ENCODE measurements at regions not wholly inside any gene's neighbourhood (a gene's known extent, or its start where the extent isn't known, plus 50 kb on each side); places are given as distances from the start of the nearest gene placed in this dataset.

DNA sequence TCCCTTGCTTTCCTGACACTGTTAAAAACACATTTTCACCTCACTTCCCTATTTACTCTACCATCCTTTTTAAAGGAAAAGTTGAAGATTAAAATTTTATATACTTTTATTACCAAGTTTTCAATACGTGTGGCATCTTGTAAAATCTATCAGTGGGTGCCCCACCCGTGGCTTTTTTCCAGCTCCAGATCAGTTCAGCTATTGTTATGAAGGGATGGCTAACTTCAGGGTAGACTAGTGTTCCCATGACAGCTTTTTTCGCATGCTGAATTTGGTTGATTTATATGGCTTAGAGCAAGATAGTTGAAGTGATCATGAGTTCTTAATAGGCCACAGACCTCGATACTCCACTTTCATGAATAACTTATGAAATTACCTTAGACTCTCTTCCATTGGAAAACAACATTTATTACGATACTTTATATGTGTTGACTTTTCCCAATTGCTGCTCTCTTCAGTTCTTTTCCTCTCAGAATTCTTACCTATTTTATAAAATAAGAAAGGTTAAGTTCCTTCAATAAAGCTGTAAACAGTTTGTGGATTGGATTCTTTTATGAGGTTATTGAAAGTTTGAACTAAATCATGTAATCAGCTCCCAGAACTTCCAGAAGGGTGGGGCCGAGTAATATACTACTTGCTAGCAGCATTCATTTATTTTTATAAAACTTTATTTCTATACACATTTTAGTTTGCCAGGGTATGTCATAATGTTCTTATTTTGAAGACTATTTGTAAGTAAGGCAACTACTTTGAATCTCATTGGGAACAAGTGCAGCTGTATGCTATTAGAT is 680.9 kb downstream of the SATB2 start:
- Histone ChIP-seq H3K27ac (no peak overlapping the region), H3K4me1 (no peaks in the 10 kb centered on the region), H3K9me3 (no peaks in the 10 kb centered on the region), H3K36me3 (no peaks in the 10 kb centered on the region), H3K4me3 (no peak overlapping the region), H3K27me3 (no peaks in the 10 kb centered on the region)
- ATAC-seq (no peak), DNase-seq (no peak)
- 72 to 74% methylated on average over 6 of the region's 6 CpGs for WGBS, 2 donors
- TF ChIP-seq, protein P1, sequence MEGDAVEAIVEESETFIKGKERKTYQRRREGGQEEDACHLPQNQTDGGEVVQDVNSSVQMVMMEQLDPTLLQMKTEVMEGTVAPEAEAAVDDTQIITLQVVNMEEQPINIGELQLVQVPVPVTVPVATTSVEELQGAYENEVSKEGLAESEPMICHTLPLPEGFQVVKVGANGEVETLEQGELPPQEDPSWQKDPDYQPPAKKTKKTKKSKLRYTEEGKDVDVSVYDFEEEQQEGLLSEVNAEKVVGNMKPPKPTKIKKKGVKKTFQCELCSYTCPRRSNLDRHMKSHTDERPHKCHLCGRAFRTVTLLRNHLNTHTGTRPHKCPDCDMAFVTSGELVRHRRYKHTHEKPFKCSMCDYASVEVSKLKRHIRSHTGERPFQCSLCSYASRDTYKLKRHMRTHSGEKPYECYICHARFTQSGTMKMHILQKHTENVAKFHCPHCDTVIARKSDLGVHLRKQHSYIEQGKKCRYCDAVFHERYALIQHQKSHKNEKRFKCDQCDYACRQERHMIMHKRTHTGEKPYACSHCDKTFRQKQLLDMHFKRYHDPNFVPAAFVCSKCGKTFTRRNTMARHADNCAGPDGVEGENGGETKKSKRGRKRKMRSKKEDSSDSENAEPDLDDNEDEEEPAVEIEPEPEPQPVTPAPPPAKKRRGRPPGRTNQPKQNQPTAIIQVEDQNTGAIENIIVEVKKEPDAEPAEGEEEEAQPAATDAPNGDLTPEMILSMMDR (IDR thresholded peaks at IDR 0.05) = no peak
- intact Hi-C loops (cut with DNase I) = no loop called here

GRCh38 chr2:198775737-198776136 is 682.0 kb downstream of the SATB2 start:
- Histone ChIP-seq H3K9me3 (no peaks in the 10 kb centered on the region), H3K27me3 (no peaks in the 10 kb centered on the region), H3K27ac (no peak overlapping the region), H3K4me3 (no peak overlapping the region), H3K4me1 (no peaks in the 10 kb centered on the region), H3K36me3 (no peaks in the 10 kb centered on the region)
- intact Hi-C loops (cut with DNase I) = no loop called here
- ATAC-seq (no peak), DNase-seq (no peak)
- WGBS, 2 donors = 54 to 71% methylated on average over 5 of the region's 5 CpGs
- TF ChIP-seq, protein P1 (IDR thresholded peaks at IDR 0.05) = no peak

DNA sequence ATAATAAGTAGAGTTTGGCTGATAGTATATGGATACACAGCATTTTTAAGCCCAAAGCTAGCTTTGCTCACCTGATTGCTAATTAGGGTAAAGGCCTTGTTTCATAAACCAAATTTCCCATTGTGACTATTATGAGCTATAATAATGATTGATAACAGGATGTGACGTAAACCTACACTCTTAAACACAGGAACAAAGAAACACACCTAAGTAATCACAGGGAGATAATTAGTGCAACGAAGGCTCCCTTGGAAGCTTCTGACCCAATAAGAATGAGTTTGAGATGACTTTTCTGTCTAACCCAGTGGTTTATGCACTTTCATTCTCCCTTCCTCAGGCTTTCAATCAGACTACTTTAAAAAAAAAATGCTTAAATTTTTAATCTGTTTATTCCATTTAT is 683.2 kb downstream of the SATB2 start:
- H3K27ac ChIP-seq = no peak overlapping the region
- no peaks in the 10 kb centered on the region for H3K9me3 ChIP-seq
- no peak overlapping the region for H3K4me3 ChIP-seq
- DNase-seq (no peak), ATAC-seq (no peak)
- no peaks in the 10 kb centered on the region for H3K36me3 ChIP-seq
- intact Hi-C loops (cut with DNase I) = no loop called here
- 67 to 69% methylated on average over 2 of the region's 2 CpGs for WGBS, 2 donors
- no peaks in the 10 kb centered on the region for H3K27me3 ChIP-seq
- TF ChIP-seq, protein P1 (IDR thresholded peaks at IDR 0.05) = no peak
- H3K4me1 ChIP-seq = no peaks in the 10 kb centered on the region

DNA sequence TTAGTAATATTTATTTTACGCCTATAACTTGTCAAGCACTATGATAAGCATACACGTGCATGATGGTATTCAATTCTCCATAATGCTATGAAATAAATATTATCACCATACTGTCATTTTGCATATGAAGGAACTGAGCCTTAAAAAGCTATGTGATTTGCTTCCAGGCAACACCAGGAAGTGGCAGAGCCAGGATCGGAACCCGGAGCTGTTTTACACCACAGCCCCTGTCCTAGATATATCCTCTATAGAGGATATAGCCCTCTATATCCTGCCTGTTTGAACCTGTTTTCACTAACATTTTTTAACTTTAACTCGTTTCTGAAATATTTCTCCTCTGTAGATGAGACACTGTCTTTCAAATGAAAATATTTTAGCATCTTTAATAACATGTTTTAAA is 690.0 kb downstream of the SATB2 start:
- H3K4me1 ChIP-seq = no peaks in the 10 kb centered on the region
- TF ChIP-seq, protein P1 (IDR thresholded peaks at IDR 0.05) = no peak
- no peaks in the 10 kb centered on the region for H3K27me3 ChIP-seq
- intact Hi-C loops (cut with DNase I) = no loop called here
- no peak overlapping the region for H3K4me3 ChIP-seq
- no peaks in the 10 kb centered on the region for H3K36me3 ChIP-seq
- ATAC-seq (no peak), DNase-seq (no peak)
- H3K9me3 ChIP-seq = no peaks in the 10 kb centered on the region
- H3K27ac ChIP-seq = no peak overlapping the region
- 70% methylated on average over 5 of the region's 5 CpGs for WGBS, 2 donors
